ENCODE measurements at regions not wholly inside any gene's neighbourhood (a gene's known extent, or its start where the extent isn't known, plus 50 kb on each side); places are given as distances from the start of the nearest gene placed in this dataset.

DNA sequence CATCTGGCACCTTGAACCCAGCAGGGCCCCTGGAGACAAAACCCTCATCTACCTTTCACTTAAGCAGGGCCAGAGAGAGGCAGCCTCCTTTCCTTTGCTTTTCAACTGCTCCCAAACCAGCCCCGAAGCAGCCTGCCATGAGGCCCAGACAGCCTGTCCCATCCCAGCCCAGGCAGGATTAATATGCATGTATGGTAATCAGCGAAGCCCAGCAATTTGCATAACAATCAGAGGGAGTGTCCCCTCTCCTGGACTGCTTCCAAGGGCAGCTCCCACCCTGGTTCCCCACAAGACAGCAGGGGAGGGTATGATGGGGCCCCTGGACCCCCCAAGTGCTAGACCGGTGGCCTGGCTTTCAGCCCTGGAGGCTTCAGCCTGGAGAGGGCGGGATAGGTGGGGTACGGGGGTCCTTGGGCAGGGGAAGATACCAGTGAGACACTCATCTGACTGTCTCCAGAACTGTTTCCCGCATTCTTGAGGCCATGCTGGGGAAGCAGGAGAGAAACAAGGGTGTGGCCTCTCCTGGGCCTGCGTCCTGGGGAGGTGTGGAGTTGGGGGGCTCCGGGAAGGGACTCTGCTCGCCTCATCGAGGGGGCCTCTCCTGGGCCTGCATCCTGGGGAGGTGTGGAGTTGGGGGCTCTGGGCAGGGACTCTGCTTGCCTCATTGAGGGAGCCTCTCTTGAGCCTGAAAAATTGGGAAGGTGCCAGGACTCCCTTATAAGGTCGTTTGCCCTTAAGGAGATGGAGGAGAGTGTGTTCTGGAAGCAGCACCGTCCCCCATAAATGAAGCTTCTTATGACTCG is 93.2 kb upstream of the PRR5 start:
- no peak for TF ChIP-seq POLR2AphosphoS5 (IDR thresholded peaks at IDR 0.05)
- TF ChIP-seq, protein P1, sequence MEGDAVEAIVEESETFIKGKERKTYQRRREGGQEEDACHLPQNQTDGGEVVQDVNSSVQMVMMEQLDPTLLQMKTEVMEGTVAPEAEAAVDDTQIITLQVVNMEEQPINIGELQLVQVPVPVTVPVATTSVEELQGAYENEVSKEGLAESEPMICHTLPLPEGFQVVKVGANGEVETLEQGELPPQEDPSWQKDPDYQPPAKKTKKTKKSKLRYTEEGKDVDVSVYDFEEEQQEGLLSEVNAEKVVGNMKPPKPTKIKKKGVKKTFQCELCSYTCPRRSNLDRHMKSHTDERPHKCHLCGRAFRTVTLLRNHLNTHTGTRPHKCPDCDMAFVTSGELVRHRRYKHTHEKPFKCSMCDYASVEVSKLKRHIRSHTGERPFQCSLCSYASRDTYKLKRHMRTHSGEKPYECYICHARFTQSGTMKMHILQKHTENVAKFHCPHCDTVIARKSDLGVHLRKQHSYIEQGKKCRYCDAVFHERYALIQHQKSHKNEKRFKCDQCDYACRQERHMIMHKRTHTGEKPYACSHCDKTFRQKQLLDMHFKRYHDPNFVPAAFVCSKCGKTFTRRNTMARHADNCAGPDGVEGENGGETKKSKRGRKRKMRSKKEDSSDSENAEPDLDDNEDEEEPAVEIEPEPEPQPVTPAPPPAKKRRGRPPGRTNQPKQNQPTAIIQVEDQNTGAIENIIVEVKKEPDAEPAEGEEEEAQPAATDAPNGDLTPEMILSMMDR (IDR thresholded peaks at IDR 0.05) = no peak
- no peak for TF ChIP-seq EP300 (IDR thresholded peaks at IDR 0.05; ENCODE audit: low read depth)

All from transverse colon (tissue), 4 donors.